ENCODE measurements at regions not wholly inside any gene's neighbourhood (a gene's known extent, or its start where the extent isn't known, plus 50 kb on each side); places are given as distances from the start of the nearest gene placed in this dataset.

DNA sequence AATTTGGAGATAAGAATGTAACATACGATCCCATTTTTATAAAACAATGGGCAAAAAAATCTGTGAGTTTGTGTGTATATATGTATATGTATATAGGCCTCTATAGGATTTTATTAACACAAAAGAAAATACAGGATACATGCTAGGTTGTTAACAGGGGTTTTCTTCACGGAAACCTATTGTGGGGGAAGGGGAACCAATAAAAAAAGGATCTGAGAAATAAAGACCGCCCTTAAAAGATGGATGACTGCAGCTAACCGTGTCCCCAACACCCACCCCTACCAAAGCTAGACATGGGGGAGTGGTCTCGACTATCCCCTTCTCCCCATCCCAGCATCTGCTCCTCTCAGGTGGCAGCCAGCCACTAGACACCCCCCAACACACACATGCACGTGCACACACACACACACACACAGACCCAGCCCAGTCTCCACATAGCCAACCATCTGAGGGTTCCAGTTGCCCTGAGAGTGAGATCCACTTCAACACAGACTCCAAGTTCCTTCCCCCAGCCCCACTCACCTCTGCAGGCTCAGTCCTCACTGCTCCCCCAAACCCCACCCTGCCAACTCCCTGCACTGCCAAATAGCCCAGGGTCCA, 132.9 kb downstream of the TPRA1 start:
- DNase-seq: no peak

GRCh38 chr3:127457094-127457475, 133.4 kb downstream of the TPRA1 start:
- DNase-seq: peak; percentile 28

- DNase-seq: no peak
These were observed 134.0 kb downstream of the TPRA1 start for GRCh38 chr3:127456471-127457093.

- DNase-seq: peak; percentile 59
These were observed 134.7 kb downstream of the TPRA1 start for GRCh38 chr3:127455541-127456450.

DNA sequence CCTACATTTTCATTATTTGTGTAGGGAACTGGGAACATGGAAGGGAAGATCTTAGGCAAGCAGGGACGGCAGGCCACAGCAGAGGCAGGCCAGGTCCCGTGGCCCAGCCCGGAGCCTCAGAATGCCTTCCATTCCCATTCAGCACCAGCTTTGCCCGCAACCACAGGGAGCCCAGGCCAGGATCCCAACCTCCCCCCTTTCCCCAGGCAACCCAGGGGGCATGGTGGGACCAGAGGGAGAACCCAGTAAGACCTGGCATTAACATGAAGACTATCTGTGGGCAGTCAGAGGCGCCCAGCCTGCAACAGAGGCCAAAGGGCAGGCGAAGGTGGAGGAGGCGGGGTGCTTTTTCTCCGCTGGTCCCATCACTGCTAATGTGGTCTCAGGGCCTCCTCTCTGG, 135.6 kb downstream of the TPRA1 start:
- no peak for DNase-seq

GRCh38 chr3:127454051-127454450, 136.5 kb downstream of the TPRA1 start:
- no peak for DNase-seq

DNA sequence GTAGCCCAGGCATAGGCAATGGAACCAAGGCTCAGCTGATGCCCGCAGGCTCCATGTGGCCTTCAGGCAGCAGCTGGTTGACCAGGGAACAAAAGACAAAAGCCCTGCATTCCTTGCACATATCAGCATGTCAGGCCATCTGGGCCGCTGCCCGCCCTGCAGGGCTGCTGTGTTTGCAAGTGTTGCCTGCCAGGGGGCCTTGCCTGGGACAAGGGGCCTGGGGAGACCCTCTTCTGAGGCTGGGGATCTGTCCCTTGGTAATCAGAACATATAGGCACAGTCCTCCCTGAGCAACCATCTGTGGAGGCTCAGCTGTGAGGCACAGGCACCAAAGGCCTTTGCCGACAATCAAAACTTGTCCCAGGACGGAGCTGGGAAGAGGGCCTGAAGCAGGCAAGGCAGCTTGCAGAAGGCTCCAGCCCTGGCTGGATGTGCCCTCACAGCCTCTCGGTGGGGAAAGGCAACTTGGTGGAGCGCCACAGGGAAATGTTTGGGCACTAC, 138.2 kb downstream of the TPRA1 start:
- no peak for DNase-seq

DNA sequence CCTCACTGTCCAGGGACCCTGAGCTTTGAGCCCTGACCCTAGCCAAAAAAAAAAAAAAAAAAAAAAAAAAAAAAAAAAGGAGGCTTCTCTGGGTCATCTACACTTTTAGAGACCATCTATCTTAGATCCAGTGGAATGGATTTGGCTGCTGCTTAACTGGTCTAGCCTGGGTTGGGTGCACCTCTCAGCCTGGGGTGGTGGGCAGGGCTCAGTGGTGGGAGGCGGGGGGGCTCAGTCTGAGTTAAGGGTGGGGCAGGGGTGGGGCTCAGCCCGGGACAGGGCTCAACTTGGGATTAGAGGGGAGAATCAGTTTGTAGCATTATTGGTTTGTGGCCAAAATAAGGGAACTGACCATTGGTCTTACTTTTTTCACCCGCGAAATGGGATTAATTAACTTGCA, 139.2 kb downstream of the TPRA1 start:
- no peak for DNase-seq

DNA sequence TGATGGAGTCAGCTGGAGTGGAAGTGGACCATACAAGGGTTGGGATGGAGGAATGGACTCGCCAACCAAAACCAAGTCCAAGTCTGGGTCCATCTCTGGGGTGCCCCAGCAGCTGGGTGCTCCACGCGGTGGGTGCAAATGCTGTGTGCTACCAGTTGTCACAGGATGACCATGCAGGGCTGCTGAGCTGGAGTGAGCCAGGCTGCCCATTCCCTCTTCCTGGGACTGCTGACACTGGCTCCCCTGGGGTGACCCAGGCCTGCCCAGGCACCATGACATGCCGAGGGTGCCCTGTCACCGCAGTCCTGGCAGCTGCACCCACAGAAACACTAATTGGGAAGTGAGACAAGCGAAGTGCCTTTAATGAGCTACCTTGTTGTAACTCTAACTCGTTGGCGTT, 140.2 kb downstream of the TPRA1 start:
- DNase-seq: no peak

DNA sequence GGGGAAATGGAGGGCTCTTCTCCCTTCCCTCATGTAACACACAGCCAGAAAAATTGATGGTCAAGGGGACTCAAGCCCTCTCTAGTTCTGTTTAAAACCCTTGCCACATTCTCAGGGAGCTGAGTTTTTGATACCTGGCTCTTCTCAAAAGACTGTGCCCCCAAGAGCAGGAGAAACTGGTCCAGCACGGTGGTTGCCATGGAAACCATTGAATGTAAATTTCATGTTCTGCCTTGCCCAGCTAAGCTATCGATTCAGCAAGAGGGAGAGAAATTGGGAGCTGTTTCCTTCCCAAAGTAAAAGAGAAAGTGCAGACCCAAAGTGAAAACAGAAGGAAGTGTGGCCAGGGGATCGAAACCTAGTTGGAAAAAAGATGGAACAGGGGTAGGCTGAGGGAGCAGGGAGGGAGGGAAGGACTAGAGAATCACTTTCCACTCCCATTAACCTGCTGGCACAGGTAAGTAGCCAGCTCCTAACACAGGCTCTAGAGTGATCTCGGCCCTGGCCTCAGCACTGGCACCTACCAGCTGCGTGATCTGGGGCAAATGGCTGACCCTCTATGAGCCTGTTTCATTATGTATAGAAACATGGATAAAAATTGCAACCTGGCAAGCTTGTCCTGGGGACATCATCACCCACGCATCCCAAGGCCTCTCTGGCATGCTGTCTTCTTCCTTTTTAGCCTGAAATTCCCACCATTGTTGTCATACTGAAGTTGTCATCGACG, 140.9 kb downstream of the TPRA1 start:
- DNase-seq: no peak

- no peak for DNase-seq
These were observed 141.9 kb downstream of the TPRA1 start for GRCh38 chr3:127448671-127449070.

- DNase-seq: no peak
These were observed 142.4 kb downstream of the TPRA1 start for GRCh38 chr3:127448161-127448561.

GRCh38 chr3:127446756-127447155, 143.8 kb downstream of the TPRA1 start:
- DNase-seq: no peak

GRCh38 chr3:127445581-127446343, 144.8 kb downstream of the TPRA1 start:
- DNase-seq: no peak

GRCh38 chr3:127444761-127445160, 145.8 kb downstream of the TPRA1 start:
- DNase-seq: no peak

DNA sequence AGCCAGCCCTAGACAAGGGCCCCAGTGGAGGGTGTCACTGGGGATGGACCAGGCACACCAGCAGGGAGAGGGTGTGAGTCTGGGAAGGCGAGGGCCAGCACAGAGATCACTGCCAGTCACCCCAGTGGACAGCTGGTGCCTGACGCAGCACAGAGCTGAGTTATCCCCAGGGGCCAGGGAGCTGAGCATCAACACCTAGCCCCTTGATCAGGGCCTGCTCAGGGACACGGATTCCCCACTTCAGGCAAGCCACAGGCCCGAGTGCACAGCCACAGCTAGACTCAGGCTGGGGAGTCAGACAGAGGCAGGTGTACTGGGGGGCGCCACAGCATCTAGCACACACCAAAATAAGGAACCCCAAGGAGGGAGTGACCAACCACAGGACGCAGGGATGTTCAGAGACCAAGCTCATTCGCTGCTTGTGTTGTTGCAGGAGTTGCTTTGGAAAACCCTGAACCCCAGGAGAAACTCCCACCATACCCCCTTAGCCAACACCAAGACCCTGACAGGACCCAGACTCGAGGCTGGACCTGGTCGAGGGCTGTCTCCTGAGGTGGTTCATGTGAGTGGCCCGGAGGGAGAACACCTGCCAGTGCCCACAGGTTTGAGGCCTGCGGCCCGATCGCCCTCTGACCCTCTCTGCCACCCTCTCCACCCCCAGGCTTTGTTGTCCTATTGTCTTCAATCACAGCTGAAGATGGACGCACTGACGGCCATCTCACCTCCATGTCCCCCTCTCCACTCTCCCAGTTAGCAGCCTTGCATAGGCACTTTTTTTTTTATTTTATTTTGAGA, 146.8 kb downstream of the TPRA1 start:
- no peak for DNase-seq

DNA sequence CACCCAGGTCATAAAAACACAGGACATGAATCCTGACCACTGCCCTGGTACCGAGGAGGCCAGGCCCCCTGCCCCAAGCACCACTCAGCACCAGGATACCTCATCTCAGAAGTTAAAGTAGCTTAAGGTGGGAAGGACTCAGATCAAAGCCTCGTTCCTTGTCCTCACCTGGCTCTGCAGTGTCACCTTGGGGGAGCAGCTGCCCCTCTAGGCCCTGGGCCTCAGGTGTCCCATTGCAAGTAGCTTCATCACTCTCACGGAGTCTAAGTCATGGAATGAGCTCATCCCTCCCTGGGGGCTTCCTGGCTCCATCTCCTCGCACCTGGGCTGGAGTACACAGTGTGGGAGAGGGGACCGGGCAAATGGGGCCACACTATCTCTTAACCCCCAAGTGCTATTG, 148.0 kb downstream of the TPRA1 start:
- DNase-seq: no peak

DNA sequence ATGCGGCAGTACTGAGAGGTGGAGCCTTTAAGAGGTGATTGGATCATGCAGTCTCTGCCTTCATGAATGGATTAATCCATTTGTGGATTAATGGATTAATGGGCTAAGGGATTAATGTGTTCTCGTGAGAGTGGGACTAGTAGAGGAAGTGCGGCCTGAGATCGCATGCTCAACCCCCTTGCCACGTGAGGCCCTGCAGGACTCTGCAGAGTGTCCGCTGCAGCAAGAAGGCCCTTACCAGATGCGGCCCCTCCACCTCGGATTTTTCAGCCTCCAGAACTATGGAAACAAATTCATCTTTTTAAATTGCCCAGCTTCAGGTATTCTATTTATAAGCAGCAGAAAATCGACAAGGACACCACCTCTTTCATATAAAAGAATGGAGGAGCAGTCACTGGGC, 148.8 kb downstream of the TPRA1 start:
- DNase-seq: no peak

GRCh38 chr3:127440384-127440783, 150.1 kb downstream of the TPRA1 start:
- DNase-seq: no peak

DNA sequence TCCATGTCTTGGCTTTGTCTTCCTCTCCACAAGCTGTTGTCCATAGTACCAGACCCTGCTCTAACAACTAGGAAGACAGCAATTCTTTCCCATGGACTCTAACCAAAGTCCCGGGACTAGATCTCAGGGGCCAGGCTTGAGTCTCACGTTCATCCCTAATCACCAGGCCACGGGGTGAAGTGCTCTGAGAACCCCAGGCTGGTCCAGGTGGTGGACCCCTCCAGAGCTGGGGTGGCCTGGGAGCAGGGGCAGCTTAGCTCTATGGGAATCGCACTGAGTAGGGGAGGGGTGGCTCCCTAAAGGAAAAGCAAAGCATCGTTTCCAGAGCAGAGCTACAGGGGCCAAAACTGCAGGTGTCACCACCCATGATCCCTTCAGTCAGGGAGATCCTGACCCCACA, 150.9 kb downstream of the TPRA1 start:
- DNase-seq: no peak

GRCh38 chr3:127438951-127439350, 151.1 kb upstream of the PRR20G start:
- DNase-seq: no peak

GRCh38 chr3:127438371-127438770, 150.5 kb upstream of the PRR20G start:
- DNase-seq: no peak

All from stimulated activated CD4-positive, alpha-beta T cell treated with anti-CD3 and anti-CD28 coated beads, Interleukin-4, amount 100 ng/mL, for 1 hour (primary cell).